ENCODE measurements at regions not wholly inside any gene's neighbourhood (a gene's known extent, or its start where the extent isn't known, plus 50 kb on each side); places are given as distances from the start of the nearest gene placed in this dataset.

DNA sequence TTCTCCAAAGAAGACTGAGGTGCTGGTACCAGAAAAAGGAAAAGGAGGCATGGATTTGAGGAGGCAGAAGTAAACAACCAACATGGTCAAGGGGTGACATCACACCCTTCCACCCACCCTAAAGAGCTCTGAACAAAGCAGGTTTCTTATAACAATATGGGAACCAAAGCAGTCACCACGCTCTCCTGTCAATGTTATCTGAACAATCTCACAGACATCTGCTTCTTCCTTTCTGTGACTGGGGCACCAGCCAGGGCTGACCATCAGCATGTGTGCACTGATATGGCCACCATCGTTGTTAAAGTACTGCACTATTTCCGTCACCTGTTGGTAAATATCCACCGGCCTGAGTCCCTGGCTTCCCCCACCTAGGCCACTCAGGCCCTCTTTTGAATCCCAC, 252.9 kb downstream of the SHQ1 start:
- no peak overlapping the region for H3K27ac Mint-ChIP-seq (ENCODE audit: unreplicated experiment)
- TF ChIP-seq, protein P1, sequence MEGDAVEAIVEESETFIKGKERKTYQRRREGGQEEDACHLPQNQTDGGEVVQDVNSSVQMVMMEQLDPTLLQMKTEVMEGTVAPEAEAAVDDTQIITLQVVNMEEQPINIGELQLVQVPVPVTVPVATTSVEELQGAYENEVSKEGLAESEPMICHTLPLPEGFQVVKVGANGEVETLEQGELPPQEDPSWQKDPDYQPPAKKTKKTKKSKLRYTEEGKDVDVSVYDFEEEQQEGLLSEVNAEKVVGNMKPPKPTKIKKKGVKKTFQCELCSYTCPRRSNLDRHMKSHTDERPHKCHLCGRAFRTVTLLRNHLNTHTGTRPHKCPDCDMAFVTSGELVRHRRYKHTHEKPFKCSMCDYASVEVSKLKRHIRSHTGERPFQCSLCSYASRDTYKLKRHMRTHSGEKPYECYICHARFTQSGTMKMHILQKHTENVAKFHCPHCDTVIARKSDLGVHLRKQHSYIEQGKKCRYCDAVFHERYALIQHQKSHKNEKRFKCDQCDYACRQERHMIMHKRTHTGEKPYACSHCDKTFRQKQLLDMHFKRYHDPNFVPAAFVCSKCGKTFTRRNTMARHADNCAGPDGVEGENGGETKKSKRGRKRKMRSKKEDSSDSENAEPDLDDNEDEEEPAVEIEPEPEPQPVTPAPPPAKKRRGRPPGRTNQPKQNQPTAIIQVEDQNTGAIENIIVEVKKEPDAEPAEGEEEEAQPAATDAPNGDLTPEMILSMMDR (IDR thresholded peaks at IDR 0.05), result no peak
- DNase-seq (ENCODE audit: extremely low spot score, unreplicated experiment), result no peak
- H3K36me3 Mint-ChIP-seq (ENCODE audit: unreplicated experiment), result no peaks in the 10 kb centered on the region
- no peaks in the 10 kb centered on the region for H3K9me3 Mint-ChIP-seq (ENCODE audit: unreplicated experiment)
- no peak overlapping the region for H3K4me3 Mint-ChIP-seq (ENCODE audit: unreplicated experiment)
- H3K27me3 Mint-ChIP-seq (ENCODE audit: unreplicated experiment), result peaks cover 19% of the 10 kb centered on the region
- peaks cover 42% of the 10 kb centered on the region for H3K4me1 Mint-ChIP-seq (ENCODE audit: unreplicated experiment)

DNA sequence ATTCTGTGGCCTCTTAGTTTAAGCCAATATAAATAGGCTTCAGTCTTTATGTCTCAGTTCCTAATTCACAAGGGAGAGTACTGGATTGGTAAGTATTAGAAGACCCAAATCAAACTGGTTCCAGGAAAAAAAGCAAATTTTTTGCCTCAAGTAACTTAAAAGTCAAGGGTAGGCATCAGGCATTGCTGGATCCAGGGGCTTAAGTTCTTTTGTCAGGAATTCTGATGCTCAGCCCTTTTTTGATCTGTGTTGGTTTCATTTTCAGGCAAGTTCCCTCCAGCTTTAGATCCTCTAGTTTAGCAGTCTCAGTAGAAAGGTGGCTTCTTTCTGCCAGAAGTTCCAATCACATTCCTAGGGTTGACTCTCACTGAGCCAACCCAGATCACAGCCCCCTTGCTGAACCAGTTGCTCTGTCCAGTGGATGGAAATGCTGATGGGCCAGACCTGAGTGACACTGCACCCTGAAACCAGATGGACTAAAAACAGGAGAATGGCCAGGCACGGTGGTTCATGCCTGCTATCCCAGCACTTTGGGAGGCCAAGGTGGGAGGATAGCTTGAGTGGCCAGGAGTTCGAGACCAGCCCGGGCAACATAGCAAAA, 253.5 kb downstream of the SHQ1 start:
- TF ChIP-seq, protein P1 (IDR thresholded peaks at IDR 0.05), result no peak
- no peak for DNase-seq (ENCODE audit: extremely low spot score, unreplicated experiment)
- Mint-ChIP-seq H3K4me3 (ENCODE audit: unreplicated experiment) (no peak overlapping the region), H3K4me1 (ENCODE audit: unreplicated experiment) (peaks cover 43% of the 10 kb centered on the region), H3K27me3 (ENCODE audit: unreplicated experiment) (peaks cover 15% of the 10 kb centered on the region), H3K27ac (ENCODE audit: unreplicated experiment) (no peak overlapping the region), H3K36me3 (ENCODE audit: unreplicated experiment) (no peaks in the 10 kb centered on the region), H3K9me3 (ENCODE audit: unreplicated experiment) (no peaks in the 10 kb centered on the region)

- Mint-ChIP-seq H3K27me3 (ENCODE audit: unreplicated experiment) (peaks cover 7% of the 10 kb centered on the region), H3K4me1 (ENCODE audit: unreplicated experiment) (peaks cover 43% of the 10 kb centered on the region), H3K9me3 (ENCODE audit: unreplicated experiment) (no peaks in the 10 kb centered on the region), H3K36me3 (ENCODE audit: unreplicated experiment) (no peaks in the 10 kb centered on the region), H3K4me3 (ENCODE audit: unreplicated experiment) (no peak overlapping the region), H3K27ac (ENCODE audit: unreplicated experiment) (no peak overlapping the region)
- TF ChIP-seq, protein P1 (IDR thresholded peaks at IDR 0.05), result no peak
- DNase-seq (ENCODE audit: extremely low spot score, unreplicated experiment), result no peak
These were observed 254.3 kb downstream of the SHQ1 start for GRCh38 chr3:72593881-72594397.

GRCh38 chr3:72591522-72592421, 256.5 kb downstream of the SHQ1 start:
- H3K27me3 Mint-ChIP-seq (ENCODE audit: unreplicated experiment), result no peaks in the 10 kb centered on the region
- DNase-seq (ENCODE audit: extremely low spot score, unreplicated experiment), result peak; percentile 92
- H3K4me1 Mint-ChIP-seq (ENCODE audit: unreplicated experiment), result peaks cover 32% of the 10 kb centered on the region
- H3K4me3 Mint-ChIP-seq (ENCODE audit: unreplicated experiment), result peak overlapping the region; percentile 36
- H3K27ac Mint-ChIP-seq (ENCODE audit: unreplicated experiment), result peak overlapping the region; percentile 85
- no peaks in the 10 kb centered on the region for H3K9me3 Mint-ChIP-seq (ENCODE audit: unreplicated experiment)
- TF ChIP-seq, protein P1 (IDR thresholded peaks at IDR 0.05), result no peak
- no peaks in the 10 kb centered on the region for H3K36me3 Mint-ChIP-seq (ENCODE audit: unreplicated experiment)

DNA sequence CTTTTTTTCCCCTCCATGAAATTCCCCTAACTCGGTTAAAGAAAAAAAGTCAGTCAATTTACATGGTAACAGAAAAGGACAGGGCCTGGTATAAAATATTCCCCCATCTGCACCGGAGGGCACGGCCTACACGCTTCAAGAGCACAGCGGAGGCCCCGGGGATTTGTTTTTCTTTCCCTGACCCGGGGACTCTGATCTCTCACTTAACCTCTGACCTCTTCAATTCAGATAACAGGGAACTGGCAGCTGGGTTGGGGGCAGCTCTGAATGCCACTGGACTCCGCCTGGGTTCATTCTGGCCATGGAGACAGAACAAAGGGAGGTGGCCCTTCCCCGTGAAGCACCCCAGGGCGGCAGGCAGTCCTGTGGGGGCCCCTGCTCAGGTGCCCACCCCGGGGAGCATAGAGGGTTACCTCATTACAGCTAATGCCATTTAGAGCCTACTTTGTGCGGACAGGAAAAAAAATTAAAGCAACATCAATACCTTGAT, 257.5 kb downstream of the SHQ1 start:
- H3K9me3 Mint-ChIP-seq (ENCODE audit: unreplicated experiment), result no peaks in the 10 kb centered on the region
- no peaks in the 10 kb centered on the region for H3K27me3 Mint-ChIP-seq (ENCODE audit: unreplicated experiment)
- no peak overlapping the region for H3K4me3 Mint-ChIP-seq (ENCODE audit: unreplicated experiment)
- no peaks in the 10 kb centered on the region for H3K36me3 Mint-ChIP-seq (ENCODE audit: unreplicated experiment)
- H3K27ac Mint-ChIP-seq (ENCODE audit: unreplicated experiment), result no peak overlapping the region
- TF ChIP-seq, protein P1 (IDR thresholded peaks at IDR 0.05), result no peak
- DNase-seq (ENCODE audit: extremely low spot score, unreplicated experiment), result no peak
- peaks cover 24% of the 10 kb centered on the region for H3K4me1 Mint-ChIP-seq (ENCODE audit: unreplicated experiment)

Data from osteocyte (in vitro differentiated cells).